Omental fat pad (tissue), 3 donors: ENCODE measurements at regions not wholly inside any gene's neighbourhood (a gene's known extent, or its start where the extent isn't known, plus 50 kb on each side); places are given as distances from the start of the nearest gene placed in this dataset.

Experiments
- ATAC-seq: fragments of 150-250 bp; one replicate; pipeline ENCODE4 v1.9.1; 2016; ENCODE audit warnings: mild to moderate bottlenecking, moderate library complexity; ENCODE audit not compliant: low FRiP score
- DNase-seq: peaks from one replicate; pipeline ENCODE4 v3.0.0-alpha.2; 2019; ENCODE audit warnings: low spot score
- TF ChIP-seq, protein P1 (sequence below), 3 donors: fragments of 450-650 bp; IDR thresholded peaks; one replicate each; pipeline ENCODE4 v1.5.1; 2016 to 2017; ENCODE audit warnings: antibody characterized with exemption in 3 of 3, mild to moderate bottlenecking in 3 of 3, moderate library complexity in 2 of 3

DNA sequence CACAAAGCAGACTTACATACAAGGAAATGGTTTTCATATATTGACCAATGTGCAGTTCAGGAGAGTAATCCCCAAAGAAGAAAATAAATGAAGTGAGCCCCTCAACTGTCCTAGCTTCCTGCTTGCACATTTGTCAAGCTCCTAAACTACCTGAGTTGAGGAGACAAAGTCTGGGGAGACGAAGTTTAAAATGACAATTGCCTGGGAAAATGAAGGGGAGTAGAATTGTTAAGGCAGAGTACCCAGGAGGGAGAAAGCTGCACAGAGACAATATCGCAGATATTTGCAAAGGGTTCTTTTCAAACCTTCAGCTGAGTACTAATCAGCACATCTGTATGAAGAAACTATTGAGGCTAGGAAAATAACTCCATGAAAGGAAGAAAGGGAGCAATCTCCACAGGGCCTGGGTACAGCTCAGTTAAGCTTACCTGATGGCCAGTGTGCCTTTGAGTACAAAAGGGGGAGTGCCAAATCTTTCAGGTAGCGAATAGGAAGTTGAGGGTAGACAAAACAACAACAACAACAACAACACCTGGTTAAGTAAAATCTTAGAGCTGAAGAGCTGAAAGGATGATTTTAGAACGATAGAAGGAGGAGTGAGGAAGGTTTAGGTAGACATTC, 1700.1 kb upstream of the PRR20A start:
- TF ChIP-seq, protein P1, sequence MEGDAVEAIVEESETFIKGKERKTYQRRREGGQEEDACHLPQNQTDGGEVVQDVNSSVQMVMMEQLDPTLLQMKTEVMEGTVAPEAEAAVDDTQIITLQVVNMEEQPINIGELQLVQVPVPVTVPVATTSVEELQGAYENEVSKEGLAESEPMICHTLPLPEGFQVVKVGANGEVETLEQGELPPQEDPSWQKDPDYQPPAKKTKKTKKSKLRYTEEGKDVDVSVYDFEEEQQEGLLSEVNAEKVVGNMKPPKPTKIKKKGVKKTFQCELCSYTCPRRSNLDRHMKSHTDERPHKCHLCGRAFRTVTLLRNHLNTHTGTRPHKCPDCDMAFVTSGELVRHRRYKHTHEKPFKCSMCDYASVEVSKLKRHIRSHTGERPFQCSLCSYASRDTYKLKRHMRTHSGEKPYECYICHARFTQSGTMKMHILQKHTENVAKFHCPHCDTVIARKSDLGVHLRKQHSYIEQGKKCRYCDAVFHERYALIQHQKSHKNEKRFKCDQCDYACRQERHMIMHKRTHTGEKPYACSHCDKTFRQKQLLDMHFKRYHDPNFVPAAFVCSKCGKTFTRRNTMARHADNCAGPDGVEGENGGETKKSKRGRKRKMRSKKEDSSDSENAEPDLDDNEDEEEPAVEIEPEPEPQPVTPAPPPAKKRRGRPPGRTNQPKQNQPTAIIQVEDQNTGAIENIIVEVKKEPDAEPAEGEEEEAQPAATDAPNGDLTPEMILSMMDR (IDR thresholded peaks at IDR 0.05), result no peak
- DNase-seq (no peak), ATAC-seq (no peak)

DNA sequence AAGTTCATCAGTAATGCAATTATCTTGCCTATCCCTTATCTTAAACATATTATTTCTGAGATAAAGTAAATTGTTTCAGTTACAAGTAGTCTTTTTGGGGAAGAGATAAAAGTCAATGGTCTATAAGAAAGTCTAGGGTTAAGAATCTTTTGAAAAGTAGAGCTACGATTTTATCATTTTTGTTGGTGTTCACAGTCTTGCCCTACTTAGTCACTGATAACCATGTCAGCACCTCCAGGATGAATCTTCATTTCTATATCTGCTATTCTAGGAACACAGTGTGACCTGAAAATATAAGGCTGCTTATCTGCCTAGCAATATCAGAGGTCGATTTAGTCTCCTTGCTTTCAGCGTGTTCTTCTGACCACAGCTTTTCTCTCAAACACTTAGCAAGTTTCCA, 1676.5 kb upstream of the PRR20A start:
- no peak for DNase-seq
- TF ChIP-seq, protein P1 (IDR thresholded peaks at IDR 0.05), result no peak
- no peak for ATAC-seq

DNA sequence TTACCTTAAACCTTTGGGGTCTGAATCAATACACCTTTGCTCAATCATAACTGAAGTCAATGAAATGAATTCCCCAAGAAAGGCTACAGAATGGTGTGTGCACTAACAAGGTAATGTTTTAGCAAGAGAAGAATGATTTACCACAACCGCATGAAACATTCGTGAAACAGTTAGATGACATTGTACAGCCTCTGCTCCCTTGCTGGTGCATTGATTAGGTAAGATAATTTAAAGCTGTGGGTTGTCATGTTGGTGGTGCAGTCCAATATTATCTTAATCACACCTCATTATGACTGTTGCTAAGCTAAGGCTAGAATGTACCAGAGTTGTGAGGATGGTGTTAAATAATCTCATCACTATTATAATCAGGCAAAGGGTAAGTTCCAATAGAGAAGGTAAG, 1673.2 kb upstream of the PRR20A start:
- ATAC-seq, result no peak
- TF ChIP-seq, protein P1 (IDR thresholded peaks at IDR 0.05), result no peak

DNA sequence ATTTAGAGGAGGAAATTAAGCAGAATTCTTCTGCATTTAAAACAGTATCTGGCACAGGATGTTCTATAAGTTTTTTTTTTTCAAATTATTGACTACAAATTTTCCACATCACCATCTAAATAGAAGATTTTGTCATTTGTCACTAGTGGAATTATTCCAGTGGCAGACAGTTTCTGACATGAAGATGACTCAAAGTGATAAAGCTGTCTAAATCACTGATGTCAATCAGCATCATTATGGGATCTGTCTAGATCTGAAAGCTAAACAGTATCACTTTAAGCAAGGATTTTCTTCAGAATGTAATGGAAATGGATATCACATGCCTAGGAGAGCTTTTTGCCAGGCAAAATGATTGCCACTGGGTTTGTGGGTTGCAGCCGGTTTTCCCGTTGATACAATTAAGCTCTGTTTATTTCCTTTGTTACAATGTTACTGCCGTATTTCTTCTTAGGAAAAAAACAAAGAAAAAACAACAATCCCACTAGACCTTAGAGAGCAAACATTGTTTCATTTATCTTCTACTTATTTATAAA, 1657.0 kb upstream of the PRR20A start:
- TF ChIP-seq, protein P1 (IDR thresholded peaks at IDR 0.05), result no peak
- ATAC-seq (no peak), DNase-seq (no peak)

More for the DNA sequence above, 1673.2 kb upstream of the PRR20A start:
- DNase-seq, result no peak

DNA sequence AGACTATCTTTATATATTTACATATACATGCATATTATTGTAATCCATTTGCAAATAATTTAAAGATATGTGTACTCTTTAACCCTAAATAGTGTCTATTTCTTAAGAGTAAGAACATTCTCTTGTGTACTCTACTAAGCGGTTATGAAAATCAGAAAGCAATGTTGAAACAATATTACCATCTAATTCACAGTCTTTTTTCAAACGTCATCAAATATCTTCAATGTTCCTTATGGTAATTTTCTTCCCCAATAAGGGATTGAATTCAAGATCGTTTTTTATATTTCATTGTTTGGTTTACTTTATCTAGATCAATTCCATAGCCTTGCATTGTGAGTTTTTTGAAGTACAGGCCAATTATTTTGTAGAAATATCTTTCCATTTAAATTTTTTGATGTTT, 1647.4 kb upstream of the PRR20A start:
- no peak for ATAC-seq
- DNase-seq, result no peak
- TF ChIP-seq, protein P1 (IDR thresholded peaks at IDR 0.05), result no peak

DNA sequence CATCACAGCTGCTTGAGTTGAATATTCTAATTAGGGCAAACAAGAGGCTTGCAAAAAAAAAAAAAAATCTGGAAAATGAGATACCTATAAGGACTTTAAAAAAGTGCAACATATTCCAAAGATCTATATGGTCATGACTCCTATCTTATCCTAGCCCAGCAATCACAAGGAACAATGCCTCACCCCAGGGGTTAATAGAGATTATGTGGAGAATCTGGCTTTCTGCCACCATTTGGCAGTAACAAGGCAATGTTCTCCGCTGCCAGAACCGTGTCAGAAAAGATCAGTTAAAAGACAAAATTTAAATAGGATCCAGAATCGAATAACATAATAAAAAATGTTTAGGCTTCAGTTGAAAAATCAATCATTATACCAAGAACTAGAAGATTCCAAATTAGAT, 1643.2 kb upstream of the PRR20A start:
- ATAC-seq, result no peak
- TF ChIP-seq, protein P1 (IDR thresholded peaks at IDR 0.05), result no peak
- DNase-seq, result no peak

DNA sequence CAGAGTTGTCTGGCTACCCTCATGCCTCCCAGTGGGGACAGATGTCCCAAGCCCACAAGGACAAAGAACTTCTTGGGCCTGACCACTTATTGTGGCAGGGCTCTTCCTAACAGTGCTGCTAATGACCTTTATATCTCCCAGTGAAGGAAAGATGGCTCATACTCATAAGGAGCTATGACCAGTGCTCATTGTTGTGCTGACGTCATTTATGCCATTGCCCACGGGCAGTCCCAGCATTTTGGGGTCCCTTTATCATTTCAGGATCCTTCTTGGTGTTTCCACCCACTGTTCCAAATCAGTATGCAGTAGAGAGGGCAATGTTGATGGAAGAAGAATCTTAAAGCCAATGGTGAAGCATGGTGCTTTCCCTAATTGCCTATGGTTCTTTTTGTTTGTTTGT, 1640.0 kb upstream of the PRR20A start:
- DNase-seq, result no peak
- no peak for ATAC-seq
- TF ChIP-seq, protein P1 (IDR thresholded peaks at IDR 0.05), result no peak
